GM10248 (cell line): ENCODE measurements at regions not wholly inside any gene's neighbourhood (a gene's known extent, or its start where the extent isn't known, plus 50 kb on each side); places are given as distances from the start of the nearest gene placed in this dataset.

Experiments used
- CTCF ChIA-PET: fragments of 300-600 bp; sonication (Branson Sonifier 250); formaldehyde crosslinking; extraction: SDS; loops from one replicate; lab custom pipeline; 2021; ENCODE audit warnings: antibody characterized with exemption; lab: Yijun Ruan, JAX
- POLR2A ChIA-PET: fragments of 350-650 bp; sonication (Branson Sonifier 250); formaldehyde crosslinking; extraction: SDS; loops from one replicate; lab custom pipeline; 2020; ENCODE audit warnings: antibody characterized with exemption; lab: Yijun Ruan, JAX
- DNase-seq: peaks from one replicate; pipeline ENCODE4 v3.0.0; 2012; ENCODE audit errors: extremely low spot score
- TF ChIP-seq, protein P1 (sequence below): IDR thresholded peaks from 2 replicates; pipeline ENCODE4 v1.5.1; 2012; ENCODE audit warnings: mild to moderate bottlenecking, low read depth; ENCODE audit errors: extremely low read depth, missing control alignments, control extremely low read depth

DNA sequence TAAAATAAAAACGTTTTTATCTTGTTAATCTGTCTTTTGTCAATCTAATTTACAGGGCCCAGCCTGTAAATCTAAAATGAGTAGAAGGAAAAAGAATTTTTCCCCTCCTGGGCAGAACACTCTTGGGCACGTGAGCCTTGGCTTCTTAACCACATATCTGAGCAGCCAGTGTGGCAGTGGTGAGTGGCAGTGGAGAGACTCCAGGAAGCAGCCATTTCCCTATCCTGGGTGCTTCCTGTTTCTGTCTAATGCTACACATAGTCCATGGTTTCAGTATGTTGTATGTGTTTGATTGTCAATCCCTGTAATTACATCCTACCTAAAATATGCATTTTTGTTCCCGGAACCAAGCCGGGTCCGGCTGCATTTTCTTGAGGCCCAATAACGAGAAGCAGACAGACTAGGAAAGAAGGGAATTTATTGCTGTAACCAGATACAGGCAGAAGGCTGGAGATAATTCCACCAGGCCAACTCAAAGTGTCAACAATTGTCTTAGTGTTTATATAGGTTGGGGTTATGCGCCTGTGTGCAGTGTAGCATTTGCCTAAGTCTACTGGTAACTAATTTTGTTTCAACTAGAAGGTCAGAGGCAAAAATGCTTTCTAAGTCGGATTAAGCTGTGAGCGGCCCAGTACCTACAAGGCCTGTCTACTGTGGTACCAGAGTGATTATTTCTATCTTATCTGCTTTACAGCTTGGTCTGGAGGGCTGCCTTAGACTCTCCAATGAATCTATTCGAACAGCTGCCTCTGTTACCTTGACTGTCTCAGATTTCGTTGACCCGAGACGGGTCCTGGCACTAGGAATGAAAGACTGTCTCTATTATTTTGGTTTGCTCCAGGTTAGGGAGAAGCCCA, 82.4 kb upstream of the RESF1 start:
- TF ChIP-seq, protein P1, sequence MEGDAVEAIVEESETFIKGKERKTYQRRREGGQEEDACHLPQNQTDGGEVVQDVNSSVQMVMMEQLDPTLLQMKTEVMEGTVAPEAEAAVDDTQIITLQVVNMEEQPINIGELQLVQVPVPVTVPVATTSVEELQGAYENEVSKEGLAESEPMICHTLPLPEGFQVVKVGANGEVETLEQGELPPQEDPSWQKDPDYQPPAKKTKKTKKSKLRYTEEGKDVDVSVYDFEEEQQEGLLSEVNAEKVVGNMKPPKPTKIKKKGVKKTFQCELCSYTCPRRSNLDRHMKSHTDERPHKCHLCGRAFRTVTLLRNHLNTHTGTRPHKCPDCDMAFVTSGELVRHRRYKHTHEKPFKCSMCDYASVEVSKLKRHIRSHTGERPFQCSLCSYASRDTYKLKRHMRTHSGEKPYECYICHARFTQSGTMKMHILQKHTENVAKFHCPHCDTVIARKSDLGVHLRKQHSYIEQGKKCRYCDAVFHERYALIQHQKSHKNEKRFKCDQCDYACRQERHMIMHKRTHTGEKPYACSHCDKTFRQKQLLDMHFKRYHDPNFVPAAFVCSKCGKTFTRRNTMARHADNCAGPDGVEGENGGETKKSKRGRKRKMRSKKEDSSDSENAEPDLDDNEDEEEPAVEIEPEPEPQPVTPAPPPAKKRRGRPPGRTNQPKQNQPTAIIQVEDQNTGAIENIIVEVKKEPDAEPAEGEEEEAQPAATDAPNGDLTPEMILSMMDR, result no peak
- no peak for DNase-seq
- CTCF ChIA-PET, result interaction anchor here (1.1 to 1.3 kb wide), 3 partner anchors 34 to 214 kb away, joined by 3 to 4 read pairs (median 3); no protein-coding TSS in a partner anchor
- POLR2A ChIA-PET, result no interaction called here

DNA sequence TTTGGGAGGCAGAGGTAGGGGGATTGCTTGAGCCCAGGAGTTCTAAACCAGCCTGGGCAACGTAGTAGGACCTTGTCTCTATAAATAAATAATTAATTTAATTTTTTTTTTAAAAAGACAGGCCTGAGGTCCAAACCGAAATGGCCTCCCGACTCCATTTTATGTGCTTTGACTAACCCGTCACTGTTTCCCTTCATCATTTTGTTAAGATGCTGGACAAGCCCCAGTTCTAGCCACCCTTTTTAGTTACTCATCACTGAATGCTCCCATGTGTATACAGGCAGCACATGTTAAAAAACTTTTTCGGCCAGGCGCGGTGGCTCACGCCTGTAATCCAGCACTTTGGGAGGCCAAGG, 83.6 kb upstream of the RESF1 start:
- no peak for DNase-seq
- ChIA-PET POLR2A (no interaction called here), CTCF (interaction anchor here (1.1 kb wide), 1 partner anchor 20 kb away, joined by 3 read pairs; no protein-coding TSS in a partner anchor)
- TF ChIP-seq, protein P1, result no peak

GRCh38 chr12:31874961-31875608, 84.1 kb upstream of the RESF1 start:
- ChIA-PET CTCF (interaction anchor here (1.1 to 1.2 kb wide), 2 partner anchors 19 to 221 kb away, joined by 3 read pairs; no protein-coding TSS in a partner anchor), POLR2A (interaction anchor here (0.7 kb wide), 1 partner anchor 161 kb away, joined by 3 read pairs; no protein-coding TSS in a partner anchor)
- peak; percentile 72 for DNase-seq
- TF ChIP-seq, protein P1, result no peak

- POLR2A ChIA-PET, result interaction anchor here (0.5 kb wide), 1 partner anchor 31 kb away, joined by 7 read pairs; no protein-coding TSS in a partner anchor
- no peak for DNase-seq
- TF ChIP-seq, protein P1, result no peak
- CTCF ChIA-PET, result interaction anchor here (1.4 kb wide), 1 partner anchor 11 kb away, joined by 3 read pairs; no protein-coding TSS in a partner anchor
Measured at GRCh38 chr12:31872831-31873604, 86.2 kb upstream of the RESF1 start.

DNA sequence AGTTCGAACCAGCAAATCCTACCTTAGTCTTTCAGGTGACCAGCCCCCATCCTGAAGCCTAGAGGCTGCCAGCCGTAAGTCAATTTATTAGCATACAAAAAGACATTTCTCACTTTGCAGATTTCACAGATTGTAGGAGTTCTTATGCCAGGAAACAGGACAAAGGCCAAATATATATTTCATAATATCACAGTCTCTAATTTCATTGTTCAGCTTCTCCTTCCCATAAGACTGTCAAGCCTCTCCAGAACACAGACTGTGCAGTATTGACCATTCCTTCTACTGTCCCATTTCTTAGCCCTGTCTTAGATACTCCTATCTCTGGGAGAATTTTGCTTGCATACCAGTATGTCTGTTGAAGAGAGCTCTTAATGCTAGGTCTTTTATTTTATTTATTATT, 89.2 kb upstream of the RESF1 start:
- CTCF ChIA-PET, result interaction anchor here (1.0 to 1.3 kb wide), 2 partner anchors 14 to 44 kb away, joined by 3 read pairs; no protein-coding TSS in a partner anchor
- TF ChIP-seq, protein P1, result no peak
- DNase-seq, result no peak
- POLR2A ChIA-PET, result no interaction called here

DNA sequence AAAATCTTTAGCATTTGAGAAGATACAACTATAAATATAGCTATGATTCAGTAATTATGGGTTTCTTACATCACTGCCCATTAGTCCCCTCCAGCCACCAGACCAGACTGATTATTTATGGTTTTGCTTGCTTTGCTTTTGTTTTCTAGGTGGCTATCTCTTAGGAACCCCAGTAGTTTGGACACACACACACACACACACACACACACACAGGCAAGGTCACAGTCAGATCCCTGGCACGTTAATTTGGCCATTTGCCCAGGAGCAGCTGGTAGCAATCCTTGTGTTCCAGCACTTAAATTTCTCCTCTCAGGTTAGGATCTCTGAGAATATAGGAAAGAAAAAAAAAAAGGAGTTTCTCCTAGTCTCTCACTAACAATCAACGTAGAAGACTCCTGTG, 90.2 kb upstream of the RESF1 start:
- ChIA-PET POLR2A (no interaction called here), CTCF (interaction anchor here (1.3 kb wide), 1 partner anchor 15 kb away, joined by 3 read pairs; no protein-coding TSS in a partner anchor)
- TF ChIP-seq, protein P1, result no peak
- DNase-seq, result no peak
